ENCODE measurements at regions not wholly inside any gene's neighbourhood (a gene's known extent, or its start where the extent isn't known, plus 50 kb on each side); places are given as distances from the start of the nearest gene placed in this dataset.

DNA sequence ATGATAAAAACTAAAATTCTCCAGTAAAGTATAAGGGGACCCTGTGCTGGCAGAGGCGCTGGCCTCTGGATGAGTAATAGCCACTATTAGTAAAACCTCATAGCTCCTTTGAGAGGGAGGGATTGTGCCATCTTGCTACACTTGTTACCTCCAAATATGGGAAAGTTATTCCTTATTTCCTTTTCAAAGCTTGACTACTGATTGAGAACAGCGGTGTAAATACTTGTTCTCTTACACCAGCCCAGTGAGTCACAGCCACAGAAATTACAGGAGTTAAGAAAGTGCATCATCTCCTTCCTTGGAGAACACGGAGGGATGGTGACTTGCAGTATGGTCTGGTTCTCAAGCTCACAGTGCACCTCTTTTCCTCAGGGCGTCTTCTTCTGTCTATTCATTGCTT, 379.0 kb downstream of the EFNB2 start:
- no peaks in the 10 kb centered on the region for H3K27me3 ChIP-seq (ENCODE audit: control insufficient read depth, insufficient read depth, low read length)
- H3K36me3 ChIP-seq (ENCODE audit: control insufficient read depth, insufficient read depth, low read length), result no peaks in the 10 kb centered on the region
- H3K4me2 ChIP-seq (ENCODE audit: extremely low read depth, insufficient read depth, low read length), result no peak overlapping the region
- no peaks in the 10 kb centered on the region for H4K20me1 ChIP-seq (ENCODE audit: control insufficient read depth, extremely low read depth, insufficient read depth, low read length)
- H3K9me3 ChIP-seq (ENCODE audit: control insufficient read depth, insufficient read depth, low read depth, low read length), result no peaks in the 10 kb centered on the region
- peak; percentile 97 to 100 for DNase-seq (ENCODE audit: low read depth in 2 of 2)
- H3K27ac ChIP-seq (ENCODE audit: insufficient read depth, low read length), result peak overlapping the region; percentile 60
- TF ChIP-seq EZH2 (IDR thresholded peaks at IDR 0.05; ENCODE audit: low read length, missing control alignments), result no peak
- TF ChIP-seq, protein P1, sequence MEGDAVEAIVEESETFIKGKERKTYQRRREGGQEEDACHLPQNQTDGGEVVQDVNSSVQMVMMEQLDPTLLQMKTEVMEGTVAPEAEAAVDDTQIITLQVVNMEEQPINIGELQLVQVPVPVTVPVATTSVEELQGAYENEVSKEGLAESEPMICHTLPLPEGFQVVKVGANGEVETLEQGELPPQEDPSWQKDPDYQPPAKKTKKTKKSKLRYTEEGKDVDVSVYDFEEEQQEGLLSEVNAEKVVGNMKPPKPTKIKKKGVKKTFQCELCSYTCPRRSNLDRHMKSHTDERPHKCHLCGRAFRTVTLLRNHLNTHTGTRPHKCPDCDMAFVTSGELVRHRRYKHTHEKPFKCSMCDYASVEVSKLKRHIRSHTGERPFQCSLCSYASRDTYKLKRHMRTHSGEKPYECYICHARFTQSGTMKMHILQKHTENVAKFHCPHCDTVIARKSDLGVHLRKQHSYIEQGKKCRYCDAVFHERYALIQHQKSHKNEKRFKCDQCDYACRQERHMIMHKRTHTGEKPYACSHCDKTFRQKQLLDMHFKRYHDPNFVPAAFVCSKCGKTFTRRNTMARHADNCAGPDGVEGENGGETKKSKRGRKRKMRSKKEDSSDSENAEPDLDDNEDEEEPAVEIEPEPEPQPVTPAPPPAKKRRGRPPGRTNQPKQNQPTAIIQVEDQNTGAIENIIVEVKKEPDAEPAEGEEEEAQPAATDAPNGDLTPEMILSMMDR (conservative IDR thresholded peaks at IDR 0.05 in 1 of 2, IDR thresholded peaks at IDR 0.05 in 1 of 2; ENCODE audit: low read depth in 1 of 2, low read length in 2 of 2), result no peak
- no peak overlapping the region for H3K9ac ChIP-seq (ENCODE audit: insufficient read depth, low read length)
- no peaks in the 10 kb centered on the region for H3K79me2 ChIP-seq (ENCODE audit: control insufficient read depth, insufficient read depth, low read length)
- H3K4me1 ChIP-seq (ENCODE audit: control insufficient read depth, extremely low read depth, insufficient read depth, low read length), result peaks cover 4% of the 10 kb centered on the region
- H3K4me3 ChIP-seq (replicated peaks in 1 of 4; ENCODE audit: control extremely low read depth in 1 of 4, insufficient read depth in 1 of 4, low read depth in 3 of 4, low read length in 4 of 4), result no peak overlapping the region
- H2AFZ ChIP-seq (ENCODE audit: low read length), result no peak overlapping the region

GRCh38 chr13:106155411-106155810, 380.1 kb downstream of the EFNB2 start:
- H3K9ac ChIP-seq (ENCODE audit: insufficient read depth, low read length), result no peak overlapping the region
- H3K4me2 ChIP-seq (ENCODE audit: extremely low read depth, insufficient read depth, low read length), result no peak overlapping the region
- H3K27ac ChIP-seq (ENCODE audit: insufficient read depth, low read length), result peak overlapping the region; percentile 57

GRCh38 chr13:106153876-106154275, 381.6 kb downstream of the EFNB2 start:
- no peak for DNase-seq (ENCODE audit: low read depth in 2 of 2)
- Histone ChIP-seq H4K20me1 (ENCODE audit: control insufficient read depth, extremely low read depth, insufficient read depth, low read length) (no peaks in the 10 kb centered on the region), H3K27ac (ENCODE audit: insufficient read depth, low read length) (no peak overlapping the region), H3K9me3 (ENCODE audit: control insufficient read depth, insufficient read depth, low read depth, low read length) (no peaks in the 10 kb centered on the region), H2AFZ (ENCODE audit: low read length) (no peak overlapping the region), H3K4me2 (ENCODE audit: extremely low read depth, insufficient read depth, low read length) (no peak overlapping the region), H3K4me3 (replicated peaks in 1 of 4; ENCODE audit: control extremely low read depth in 1 of 4, insufficient read depth in 1 of 4, low read depth in 3 of 4, low read length in 4 of 4) (no peak overlapping the region), H3K9ac (ENCODE audit: insufficient read depth, low read length) (no peak overlapping the region), H3K27me3 (ENCODE audit: control insufficient read depth, insufficient read depth, low read length) (no peaks in the 10 kb centered on the region), H3K4me1 (ENCODE audit: control insufficient read depth, extremely low read depth, insufficient read depth, low read length) (peaks cover 4% of the 10 kb centered on the region), H3K79me2 (ENCODE audit: control insufficient read depth, insufficient read depth, low read length) (no peaks in the 10 kb centered on the region), H3K36me3 (ENCODE audit: control insufficient read depth, insufficient read depth, low read length) (no peaks in the 10 kb centered on the region)
- no peak for TF ChIP-seq EZH2 (IDR thresholded peaks at IDR 0.05; ENCODE audit: low read length, missing control alignments)
- TF ChIP-seq, protein P1 (conservative IDR thresholded peaks at IDR 0.05 in 1 of 2, IDR thresholded peaks at IDR 0.05 in 1 of 2; ENCODE audit: low read depth in 1 of 2, low read length in 2 of 2), result no peak

More at GRCh38 chr13:106155411-106155810, 380.1 kb downstream of the EFNB2 start:
- H3K79me2 ChIP-seq (ENCODE audit: control insufficient read depth, insufficient read depth, low read length), result no peaks in the 10 kb centered on the region
- peak in 1 of 2 donors; percentile 67 for DNase-seq (ENCODE audit: low read depth in 2 of 2)
- no peaks in the 10 kb centered on the region for H3K27me3 ChIP-seq (ENCODE audit: control insufficient read depth, insufficient read depth, low read length)
- H2AFZ ChIP-seq (ENCODE audit: low read length), result no peak overlapping the region
- H4K20me1 ChIP-seq (ENCODE audit: control insufficient read depth, extremely low read depth, insufficient read depth, low read length), result no peaks in the 10 kb centered on the region
- H3K36me3 ChIP-seq (ENCODE audit: control insufficient read depth, insufficient read depth, low read length), result no peaks in the 10 kb centered on the region
- H3K4me3 ChIP-seq (replicated peaks in 1 of 4; ENCODE audit: control extremely low read depth in 1 of 4, insufficient read depth in 1 of 4, low read depth in 3 of 4, low read length in 4 of 4), result no peak overlapping the region
- no peaks in the 10 kb centered on the region for H3K9me3 ChIP-seq (ENCODE audit: control insufficient read depth, insufficient read depth, low read depth, low read length)
- TF ChIP-seq, protein P1 (conservative IDR thresholded peaks at IDR 0.05 in 1 of 2, IDR thresholded peaks at IDR 0.05 in 1 of 2; ENCODE audit: low read depth in 1 of 2, low read length in 2 of 2), result no peak
- TF ChIP-seq EZH2 (IDR thresholded peaks at IDR 0.05; ENCODE audit: low read length, missing control alignments), result no peak
- peaks cover 4% of the 10 kb centered on the region for H3K4me1 ChIP-seq (ENCODE audit: control insufficient read depth, extremely low read depth, insufficient read depth, low read length)
